Uterus (tissue), 2 donors: ENCODE measurements at regions not wholly inside any gene's neighbourhood (a gene's known extent, or its start where the extent isn't known, plus 50 kb on each side); places are given as distances from the start of the nearest gene placed in this dataset.

Experiments used
- POLR2A ChIP-seq, 2 donors: fragments of 450-650 bp; IDR thresholded peaks; one replicate each; pipeline ENCODE4 v1.6.1; 2016; ENCODE audit warnings: antibody characterized with exemption in 2 of 2, mild to moderate bottlenecking in 1 of 2, moderate library complexity in 1 of 2
- TF ChIP-seq, protein P1 (sequence below), 4 experiments: fragments of 200-600 bp in 2 of 4; fragments of 450-650 bp in 2 of 4; sonication (generic) in 2 of 4; IDR thresholded peaks; one replicate each; pipeline ENCODE4 v1.5.1; 2016 to 2019; ENCODE audit warnings: antibody characterized with exemption in 4 of 4, mild to moderate bottlenecking in 2 of 4, moderate library complexity in 1 of 4

DNA sequence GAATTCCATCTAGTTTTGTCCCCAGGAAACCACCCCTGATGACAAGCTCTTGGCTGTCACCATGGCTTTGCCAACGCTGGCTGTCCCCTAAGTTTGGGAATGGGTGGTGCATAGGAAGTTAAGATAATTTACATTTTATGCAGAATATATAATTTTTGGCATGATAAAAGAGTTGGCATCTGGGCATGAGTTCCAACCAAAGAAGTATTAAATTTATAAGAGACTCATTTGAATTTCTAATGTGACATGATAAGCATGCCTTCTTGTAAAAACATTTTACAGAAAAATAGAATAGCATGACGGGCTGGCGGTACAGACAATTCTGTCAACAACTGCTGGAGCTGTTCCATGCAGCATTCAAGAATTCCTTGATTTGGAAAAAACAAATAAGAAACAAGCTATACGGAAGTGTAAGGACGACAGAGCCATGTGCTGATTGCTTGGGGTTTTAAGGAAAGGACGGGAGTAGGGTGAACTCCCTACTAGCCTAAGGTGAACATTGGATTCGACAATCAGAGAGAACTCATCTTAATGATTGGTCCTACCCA lies 106.8 kb upstream of the C1orf21 start:
- TF ChIP-seq, protein P1, sequence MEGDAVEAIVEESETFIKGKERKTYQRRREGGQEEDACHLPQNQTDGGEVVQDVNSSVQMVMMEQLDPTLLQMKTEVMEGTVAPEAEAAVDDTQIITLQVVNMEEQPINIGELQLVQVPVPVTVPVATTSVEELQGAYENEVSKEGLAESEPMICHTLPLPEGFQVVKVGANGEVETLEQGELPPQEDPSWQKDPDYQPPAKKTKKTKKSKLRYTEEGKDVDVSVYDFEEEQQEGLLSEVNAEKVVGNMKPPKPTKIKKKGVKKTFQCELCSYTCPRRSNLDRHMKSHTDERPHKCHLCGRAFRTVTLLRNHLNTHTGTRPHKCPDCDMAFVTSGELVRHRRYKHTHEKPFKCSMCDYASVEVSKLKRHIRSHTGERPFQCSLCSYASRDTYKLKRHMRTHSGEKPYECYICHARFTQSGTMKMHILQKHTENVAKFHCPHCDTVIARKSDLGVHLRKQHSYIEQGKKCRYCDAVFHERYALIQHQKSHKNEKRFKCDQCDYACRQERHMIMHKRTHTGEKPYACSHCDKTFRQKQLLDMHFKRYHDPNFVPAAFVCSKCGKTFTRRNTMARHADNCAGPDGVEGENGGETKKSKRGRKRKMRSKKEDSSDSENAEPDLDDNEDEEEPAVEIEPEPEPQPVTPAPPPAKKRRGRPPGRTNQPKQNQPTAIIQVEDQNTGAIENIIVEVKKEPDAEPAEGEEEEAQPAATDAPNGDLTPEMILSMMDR (IDR thresholded peaks at IDR 0.05), result no peak
- TF ChIP-seq POLR2A (IDR thresholded peaks at IDR 0.05), result no peak
